ENCODE measurements at regions not wholly inside any gene's neighbourhood (a gene's known extent, or its start where the extent isn't known, plus 50 kb on each side); places are given as distances from the start of the nearest gene placed in this dataset.
"Not testable (repeated sequence)": the region's sequence is repeated elsewhere in the genome, so short reads cannot be mapped to it uniquely, and the experiment has no call there.

DNA sequence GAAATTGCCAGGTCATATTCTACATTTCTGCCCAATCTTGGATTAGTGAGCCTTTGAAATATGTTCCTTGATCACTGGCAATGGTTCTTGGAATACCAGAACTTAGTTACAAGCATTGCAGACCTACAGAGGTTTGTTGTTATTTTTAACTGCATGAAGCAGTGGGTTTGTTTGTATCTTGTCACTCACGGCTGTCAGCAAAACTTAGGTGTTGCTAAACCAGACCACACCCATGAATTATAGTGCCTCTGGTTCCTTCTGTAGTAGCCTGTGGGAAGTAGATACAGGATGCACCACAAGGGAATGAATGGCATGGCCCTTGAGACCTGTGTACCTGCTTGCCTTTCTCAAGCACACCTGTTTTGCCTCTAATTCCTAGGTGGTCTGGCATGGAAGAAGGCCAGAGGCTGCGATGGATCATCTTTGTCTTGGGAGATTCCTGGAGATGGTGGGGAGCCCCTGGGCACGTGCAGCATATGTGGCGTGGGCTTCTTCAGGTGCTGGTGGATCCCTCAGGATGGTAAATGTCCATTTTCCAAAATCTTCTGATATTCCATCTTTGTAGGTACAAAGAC lies 138.8 kb downstream of the SNRPN start:
- ChIA-PET POLR2A (no interaction called here), CTCF (no interaction called here)
- no peak for TF ChIP-seq L3MBTL2 (conservative IDR thresholded peaks at IDR 0.05)
- no peak for TF ChIP-seq CTBP1 (IDR thresholded peaks at IDR 0.05; ENCODE audit: borderline replicate concordance)
- TF ChIP-seq TARDBP (IDR thresholded peaks at IDR 0.05): no peak
- TF ChIP-seq, protein P1, sequence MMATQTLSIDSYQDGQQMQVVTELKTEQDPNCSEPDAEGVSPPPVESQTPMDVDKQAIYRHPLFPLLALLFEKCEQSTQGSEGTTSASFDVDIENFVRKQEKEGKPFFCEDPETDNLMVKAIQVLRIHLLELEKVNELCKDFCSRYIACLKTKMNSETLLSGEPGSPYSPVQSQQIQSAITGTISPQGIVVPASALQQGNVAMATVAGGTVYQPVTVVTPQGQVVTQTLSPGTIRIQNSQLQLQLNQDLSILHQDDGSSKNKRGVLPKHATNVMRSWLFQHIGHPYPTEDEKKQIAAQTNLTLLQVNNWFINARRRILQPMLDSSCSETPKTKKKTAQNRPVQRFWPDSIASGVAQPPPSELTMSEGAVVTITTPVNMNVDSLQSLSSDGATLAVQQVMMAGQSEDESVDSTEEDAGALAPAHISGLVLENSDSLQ (IDR thresholded peaks at IDR 0.05): no peak
- no peak for TF ChIP-seq HDGF (IDR thresholded peaks at IDR 0.05; ENCODE audit: borderline replicate concordance)
- no peak for TF ChIP-seq NFRKB (IDR thresholded peaks at IDR 0.05)
- no peak for TF ChIP-seq BHLHE40 (IDR thresholded peaks at IDR 0.05; ENCODE audit: borderline replicate concordance)
- TF ChIP-seq SP1 (IDR thresholded peaks at IDR 0.05): no peak
- no peak for TF ChIP-seq ZNF384 (IDR thresholded peaks at IDR 0.05)
- no peak for TF ChIP-seq SUZ12 (IDR thresholded peaks at IDR 0.05)
- TF ChIP-seq ELF4 (IDR thresholded peaks at IDR 0.05): no peak
- no peak for TF ChIP-seq FOXM1 (IDR thresholded peaks at IDR 0.05; ENCODE audit: borderline replicate concordance)
- no peak for DNase-seq (ENCODE audit: extremely low spot score)

GRCh38 chr15:25094066-25094465 lies 139.3 kb downstream of the SNRPN start:
- CTCF ChIA-PET: interaction anchor here (0.6 kb wide), 1 partner anchor 580 kb away, joined by 3 read pairs; no protein-coding TSS in a partner anchor
- TF ChIP-seq HDGF (IDR thresholded peaks at IDR 0.05; ENCODE audit: borderline replicate concordance): no peak
- no peak for TF ChIP-seq BHLHE40 (IDR thresholded peaks at IDR 0.05; ENCODE audit: borderline replicate concordance)
- POLR2A ChIA-PET: no interaction called here
- no peak for DNase-seq (ENCODE audit: extremely low spot score)

DNA sequence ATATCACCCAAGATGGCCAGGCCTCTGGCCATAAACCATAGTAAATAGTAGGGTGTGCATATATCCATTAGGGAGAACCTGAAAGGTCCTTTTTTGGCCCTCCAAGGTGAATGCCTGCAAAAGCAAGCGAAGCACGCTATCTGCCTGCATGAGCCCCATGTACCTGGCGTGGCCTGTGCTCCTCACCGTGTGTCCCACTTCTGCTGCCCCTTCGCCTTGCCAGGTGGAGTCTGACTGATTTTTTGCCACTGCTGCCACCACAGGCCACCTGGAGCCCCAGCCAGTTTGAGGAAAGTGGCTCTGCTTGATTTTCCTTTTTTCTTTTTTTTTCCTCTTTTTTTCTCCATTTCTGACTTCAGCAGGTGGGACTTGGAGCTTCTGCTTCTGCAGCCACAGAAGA lies 139.7 kb downstream of the SNRPN start:
- TF ChIP-seq, protein P1 (IDR thresholded peaks at IDR 0.05): no peak
- no peak for TF ChIP-seq CTBP1 (IDR thresholded peaks at IDR 0.05; ENCODE audit: borderline replicate concordance)
- TF ChIP-seq FOXK2 (IDR thresholded peaks at IDR 0.05): no peak
- TF ChIP-seq ZNF384 (IDR thresholded peaks at IDR 0.05): no peak
- TF ChIP-seq HDGF (IDR thresholded peaks at IDR 0.05; ENCODE audit: borderline replicate concordance): no peak
- TF ChIP-seq SP1 (IDR thresholded peaks at IDR 0.05): no peak
- TF ChIP-seq FOXA1 (IDR thresholded peaks at IDR 0.05): no peak
- no peak for TF ChIP-seq L3MBTL2 (conservative IDR thresholded peaks at IDR 0.05)
- TF ChIP-seq ARNT (IDR thresholded peaks at IDR 0.05): no peak
- no peak for TF ChIP-seq LEF1 (IDR thresholded peaks at IDR 0.05; ENCODE audit: borderline replicate concordance)
- TF ChIP-seq ELF4 (IDR thresholded peaks at IDR 0.05): no peak
- TF ChIP-seq TARDBP (IDR thresholded peaks at IDR 0.05): no peak
- no peak for TF ChIP-seq BHLHE40 (IDR thresholded peaks at IDR 0.05; ENCODE audit: borderline replicate concordance)
- TF ChIP-seq NFRKB (IDR thresholded peaks at IDR 0.05): no peak
- TF ChIP-seq SUZ12 (IDR thresholded peaks at IDR 0.05): no peak
- no peak for TF ChIP-seq FOXM1 (IDR thresholded peaks at IDR 0.05; ENCODE audit: borderline replicate concordance)

GRCh38 chr15:25095179-25095578 lies 140.4 kb downstream of the SNRPN start:
- DNase-seq (ENCODE audit: extremely low spot score): no peak

More for the DNA sequence above, 139.7 kb downstream of the SNRPN start:
- ChIA-PET CTCF (interaction anchor here (0.6 kb wide), 1 partner anchor 580 kb away, joined by 3 read pairs; no protein-coding TSS in a partner anchor), POLR2A (no interaction called here)
- DNase-seq (ENCODE audit: extremely low spot score): no peak

GRCh38 chr15:25099966-25100365 lies 145.2 kb downstream of the SNRPN start:
- POLR2A ChIA-PET; DNase-seq (ENCODE audit: extremely low spot score); CTCF ChIA-PET: not testable (repeated sequence)

More at GRCh38 chr15:25095179-25095578, 140.4 kb downstream of the SNRPN start:
- ChIA-PET CTCF (no interaction called here), POLR2A (no interaction called here)
- no peak for TF ChIP-seq BHLHE40 (IDR thresholded peaks at IDR 0.05; ENCODE audit: borderline replicate concordance)
- TF ChIP-seq FOXM1 (IDR thresholded peaks at IDR 0.05; ENCODE audit: borderline replicate concordance): no peak

DNA sequence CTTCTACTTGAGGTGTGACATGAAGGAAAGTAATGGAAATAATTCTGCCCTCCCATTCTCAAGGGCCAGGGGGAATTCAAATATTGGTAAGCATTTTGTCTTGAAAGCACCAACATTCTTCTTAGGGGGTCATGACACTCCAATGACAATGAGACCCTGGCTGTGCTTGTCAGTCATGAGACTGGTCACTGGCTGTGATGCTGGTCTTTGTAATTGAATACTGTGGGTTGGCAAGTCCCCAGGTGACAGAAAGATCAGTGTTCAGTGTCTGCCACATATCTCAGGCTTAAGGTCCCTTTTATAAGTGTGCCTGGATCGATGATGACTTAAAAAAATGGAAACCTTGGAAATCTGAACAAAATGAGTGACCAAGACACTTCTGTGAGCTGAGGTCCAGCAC lies 151.4 kb downstream of the SNRPN start:
- TF ChIP-seq ZNF384 (IDR thresholded peaks at IDR 0.05): no peak
- TF ChIP-seq, protein P1 (IDR thresholded peaks at IDR 0.05): no peak
- TF ChIP-seq FOXK2 (IDR thresholded peaks at IDR 0.05): no peak
- TF ChIP-seq HDGF (IDR thresholded peaks at IDR 0.05; ENCODE audit: borderline replicate concordance): no peak
- no peak for TF ChIP-seq SP1 (IDR thresholded peaks at IDR 0.05)
- no peak for TF ChIP-seq ELF4 (IDR thresholded peaks at IDR 0.05)
- TF ChIP-seq BHLHE40 (IDR thresholded peaks at IDR 0.05; ENCODE audit: borderline replicate concordance): no peak
- no peak for TF ChIP-seq L3MBTL2 (conservative IDR thresholded peaks at IDR 0.05)
- no peak for TF ChIP-seq CTBP1 (IDR thresholded peaks at IDR 0.05; ENCODE audit: borderline replicate concordance)
- no peak for TF ChIP-seq FOXM1 (IDR thresholded peaks at IDR 0.05; ENCODE audit: borderline replicate concordance)
- TF ChIP-seq FOXA1 (IDR thresholded peaks at IDR 0.05): no peak
- TF ChIP-seq NFRKB (IDR thresholded peaks at IDR 0.05): no peak
- TF ChIP-seq ARNT (IDR thresholded peaks at IDR 0.05): no peak
- no peak for TF ChIP-seq TARDBP (IDR thresholded peaks at IDR 0.05)
- TF ChIP-seq LEF1 (IDR thresholded peaks at IDR 0.05; ENCODE audit: borderline replicate concordance): no peak
- TF ChIP-seq SUZ12 (IDR thresholded peaks at IDR 0.05): no peak
- ChIA-PET CTCF (no interaction called here), POLR2A (no interaction called here)
- DNase-seq (ENCODE audit: extremely low spot score): no peak

DNA sequence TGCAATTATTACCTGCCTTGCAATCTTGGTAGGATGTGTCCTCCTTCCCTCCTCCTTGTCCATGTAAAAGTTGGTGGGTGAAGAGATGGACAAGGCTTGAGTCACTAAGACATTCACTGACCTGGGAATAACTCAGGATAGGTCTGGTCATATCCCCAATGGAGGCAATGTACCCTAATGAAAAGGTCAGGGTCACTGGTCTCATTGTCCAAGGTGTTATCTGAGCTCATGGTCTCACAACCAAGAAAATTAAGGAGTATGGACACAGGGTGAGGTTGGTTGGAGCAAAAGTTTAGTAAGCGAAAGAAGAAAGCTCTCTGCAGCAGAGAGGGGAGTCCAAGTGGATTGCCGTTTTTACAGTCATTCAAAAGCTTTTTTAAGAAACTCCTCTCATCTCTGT lies 179.0 kb downstream of the SNRPN start:
- DNase-seq (ENCODE audit: extremely low spot score): no peak
- ChIA-PET CTCF (no interaction called here), POLR2A (no interaction called here)
- no peak for TF ChIP-seq NFRKB (IDR thresholded peaks at IDR 0.05)
- TF ChIP-seq FOXM1 (IDR thresholded peaks at IDR 0.05; ENCODE audit: borderline replicate concordance): no peak
- no peak for TF ChIP-seq LEF1 (IDR thresholded peaks at IDR 0.05; ENCODE audit: borderline replicate concordance)
- TF ChIP-seq FOXK2 (IDR thresholded peaks at IDR 0.05): no peak
- TF ChIP-seq ARNT (IDR thresholded peaks at IDR 0.05): no peak
- TF ChIP-seq SUZ12 (IDR thresholded peaks at IDR 0.05): no peak
- no peak for TF ChIP-seq BHLHE40 (IDR thresholded peaks at IDR 0.05; ENCODE audit: borderline replicate concordance)
- no peak for TF ChIP-seq SP1 (IDR thresholded peaks at IDR 0.05)
- TF ChIP-seq HDGF (IDR thresholded peaks at IDR 0.05; ENCODE audit: borderline replicate concordance): no peak
- no peak for TF ChIP-seq ELF4 (IDR thresholded peaks at IDR 0.05)
- TF ChIP-seq CTBP1 (IDR thresholded peaks at IDR 0.05; ENCODE audit: borderline replicate concordance): no peak
- TF ChIP-seq, protein P1 (IDR thresholded peaks at IDR 0.05): no peak
- TF ChIP-seq L3MBTL2 (conservative IDR thresholded peaks at IDR 0.05): no peak
- no peak for TF ChIP-seq TARDBP (IDR thresholded peaks at IDR 0.05)
- TF ChIP-seq ZNF384 (IDR thresholded peaks at IDR 0.05): no peak
- no peak for TF ChIP-seq FOXA1 (IDR thresholded peaks at IDR 0.05)
